NCI-H460 (cell line): ENCODE measurements at regions not wholly inside any gene's neighbourhood (a gene's known extent, or its start where the extent isn't known, plus 50 kb on each side); places are given as distances from the start of the nearest gene placed in this dataset.
A peak's percentile ranks its signal among the peaks of the same experiment; 100 is the strongest.

Experiments used
- DNase-seq: peaks from one replicate; pipeline ENCODE4 v3.0.0-alpha.2; 2016; ENCODE audit warnings: low read depth; ENCODE audit errors: extremely low read depth

- no peak for DNase-seq
Observed at GRCh38 chr9:27864644-27865438, 291.6 kb upstream of the C9orf72 start.

GRCh38 chr9:27866741-27867140, 293.5 kb upstream of the C9orf72 start:
- DNase-seq, result no peak

DNA sequence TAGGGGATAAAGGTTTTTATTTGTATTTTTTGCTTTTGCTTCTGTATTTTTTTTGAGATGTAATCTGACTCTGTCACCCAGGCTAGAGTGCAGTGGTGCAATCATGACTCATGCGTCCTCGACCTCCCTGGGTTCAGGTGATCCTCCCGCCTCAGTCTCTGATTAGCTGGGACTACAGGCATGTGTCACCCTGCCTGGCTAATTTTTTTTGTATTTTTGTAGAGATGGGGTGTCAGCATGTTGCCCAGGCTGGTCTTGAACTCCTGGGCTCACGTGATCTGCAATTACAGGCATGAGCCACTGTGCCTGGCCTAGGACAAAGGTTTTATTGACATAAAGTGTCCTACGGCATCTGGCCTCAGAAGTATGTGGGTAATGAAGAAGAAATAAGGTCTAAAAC, 297.1 kb upstream of the C9orf72 start:
- DNase-seq, result no peak

- DNase-seq, result no peak
Observed at GRCh38 chr9:27880156-27880555, 306.9 kb upstream of the C9orf72 start.

- DNase-seq, result no peak
Observed at GRCh38 chr9:27880635-27881034, 307.4 kb upstream of the C9orf72 start.

GRCh38 chr9:27888661-27889295, 315.5 kb upstream of the C9orf72 start:
- DNase-seq, result peak; percentile 1

DNA sequence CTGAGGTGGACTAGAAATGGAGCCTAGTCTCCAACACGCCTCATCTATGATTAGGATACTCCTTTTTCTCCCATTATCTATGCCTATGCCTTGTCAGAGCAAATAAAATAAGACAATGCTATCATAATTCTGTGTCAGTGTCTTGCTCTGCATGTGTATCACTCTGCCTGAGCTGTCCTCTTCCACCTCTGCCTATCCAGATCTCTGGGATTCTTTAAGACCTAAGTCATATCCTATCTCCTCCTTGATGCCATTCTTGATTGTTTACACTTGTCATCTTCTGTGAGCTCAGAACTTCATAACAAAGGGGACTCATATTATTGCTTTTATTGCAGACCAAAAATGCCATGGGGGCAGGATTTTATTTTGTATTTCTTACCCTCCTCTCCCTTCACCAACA, 351.2 kb upstream of the C9orf72 start:
- DNase-seq, result no peak

DNA sequence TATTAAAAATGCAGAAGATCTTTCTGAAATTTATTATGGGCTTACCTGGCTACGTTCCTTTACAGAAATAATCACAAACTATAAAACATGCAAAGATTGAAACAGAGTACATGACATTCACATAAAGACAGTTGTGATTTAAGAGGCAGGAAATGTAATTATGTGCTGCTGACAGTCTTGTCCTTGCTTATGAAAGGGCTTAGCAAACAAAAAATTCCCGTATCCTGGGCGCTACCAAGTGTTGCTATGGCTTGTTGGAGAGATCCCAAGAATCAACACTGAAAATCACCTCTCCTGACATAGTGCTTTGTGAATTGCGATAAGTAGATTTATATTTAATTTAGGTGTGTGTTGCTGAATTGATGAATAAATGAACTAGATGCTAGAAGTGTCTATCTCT, 352.5 kb upstream of the C9orf72 start:
- DNase-seq, result no peak

DNA sequence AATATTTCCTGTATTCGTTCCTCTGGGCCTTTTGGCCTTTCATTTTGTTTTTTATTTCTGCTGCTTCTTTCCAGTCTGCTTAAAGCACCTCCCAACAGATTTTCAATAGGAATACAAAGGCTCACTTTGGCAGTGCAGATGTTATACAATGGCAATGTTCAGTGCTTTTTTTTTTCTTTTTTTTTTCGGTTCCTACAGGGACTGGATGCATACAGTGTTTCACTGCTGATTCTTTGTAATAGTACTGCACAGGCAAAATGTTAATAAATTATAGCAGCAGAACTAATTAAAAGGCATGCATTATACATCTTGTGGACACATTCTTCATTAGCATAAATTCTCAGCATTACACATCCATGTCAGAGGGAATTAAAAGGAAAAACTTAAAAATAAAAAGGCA, 356.6 kb upstream of the C9orf72 start:
- DNase-seq, result no peak

- no peak for DNase-seq
Observed at GRCh38 chr9:27933210-27934025, 360.1 kb upstream of the C9orf72 start.

GRCh38 chr9:27934471-27934870, 361.2 kb upstream of the C9orf72 start:
- no peak for DNase-seq

- DNase-seq, result no peak
Observed at GRCh38 chr9:27939186-27939585, 365.9 kb upstream of the C9orf72 start.

DNA sequence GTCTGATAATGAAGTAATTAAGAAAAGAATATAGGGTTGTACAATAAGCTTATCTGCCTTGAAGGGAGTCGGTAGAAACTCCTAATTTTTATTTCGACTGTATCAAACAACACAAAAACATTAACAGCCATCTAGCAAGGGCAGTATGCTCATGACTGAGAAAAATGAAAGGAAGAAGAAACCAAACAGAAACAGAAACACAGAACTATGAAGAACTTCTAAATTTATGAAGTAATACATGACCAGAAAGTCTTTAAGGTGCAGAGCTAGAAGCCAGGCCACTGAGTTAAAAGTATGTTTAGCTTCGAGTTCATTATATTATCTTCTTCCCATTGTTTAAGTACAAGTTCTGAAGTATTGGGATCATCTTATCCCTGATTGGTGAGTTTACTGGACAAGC, 367.3 kb upstream of the C9orf72 start:
- no peak for DNase-seq

GRCh38 chr9:27943501-27943900, 370.2 kb upstream of the C9orf72 start:
- DNase-seq, result no peak

GRCh38 chr9:27945386-27945785, 372.1 kb upstream of the C9orf72 start:
- no peak for DNase-seq

DNA sequence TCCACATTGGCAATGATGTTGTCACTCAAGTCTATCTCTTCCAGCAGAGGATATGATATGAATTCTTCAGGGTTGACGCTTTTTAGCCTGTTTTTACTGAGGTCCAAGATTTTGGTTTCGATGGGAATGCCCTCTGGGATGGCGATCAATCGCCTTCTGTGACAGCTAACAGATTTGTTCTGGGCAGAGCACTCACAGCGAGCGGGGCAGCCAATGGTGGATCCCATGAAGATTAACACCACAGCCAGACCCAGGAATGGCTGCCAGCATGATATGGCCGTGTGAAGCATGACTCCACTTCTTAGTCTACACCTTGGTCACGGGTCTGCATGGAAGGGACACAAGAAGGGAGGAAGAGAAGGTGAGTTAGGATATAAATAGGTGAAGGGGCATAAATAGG, 377.1 kb upstream of the C9orf72 start:
- no peak for DNase-seq

- DNase-seq, result no peak
Observed at GRCh38 chr9:27954858-27955257, 381.6 kb upstream of the C9orf72 start.

- no peak for DNase-seq
Observed at GRCh38 chr9:27963836-27964235, 390.6 kb upstream of the C9orf72 start.

DNA sequence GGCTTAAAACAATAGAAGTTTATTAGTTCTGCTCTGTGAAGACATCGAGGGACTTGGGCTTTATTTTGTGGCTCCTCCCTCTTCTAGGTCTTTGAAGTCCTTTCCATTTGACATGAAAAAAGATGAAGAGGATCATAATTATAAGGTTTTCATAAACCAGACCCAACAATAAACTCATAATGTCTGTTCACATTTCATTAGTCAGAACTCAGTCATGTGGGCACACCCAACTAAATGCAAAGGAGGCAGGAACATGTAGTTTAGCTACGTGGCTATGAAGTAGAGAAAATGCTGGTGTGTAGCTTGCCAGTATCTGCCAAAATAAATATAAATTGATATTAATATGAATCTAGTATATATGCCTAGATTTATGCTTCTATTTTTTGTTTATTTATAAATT, 393.9 kb upstream of the C9orf72 start:
- DNase-seq, result no peak

GRCh38 chr9:27977931-27978330, 404.6 kb upstream of the C9orf72 start:
- no peak for DNase-seq

DNA sequence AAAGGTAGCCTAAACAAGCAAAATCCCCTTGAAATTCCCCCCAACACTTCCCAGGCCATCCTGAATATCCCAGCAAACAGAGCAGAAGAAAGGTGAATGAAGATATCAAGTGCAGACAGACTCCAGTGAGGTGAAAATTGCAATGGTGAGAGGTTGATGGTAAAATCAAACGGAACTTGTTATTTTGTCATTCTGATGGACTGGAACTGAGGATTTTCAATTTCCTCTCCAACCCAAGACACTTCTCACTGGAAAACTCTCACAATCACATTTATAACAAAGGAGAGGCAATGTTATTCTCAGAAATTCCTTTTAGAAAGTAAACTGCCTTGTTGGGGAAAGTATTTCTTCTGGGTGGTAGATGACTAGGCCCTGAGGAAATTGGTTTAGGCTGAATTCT, 412.4 kb upstream of the C9orf72 start:
- DNase-seq, result no peak

- DNase-seq, result no peak
Observed at GRCh38 chr9:27990524-27990923, 417.2 kb upstream of the C9orf72 start.
